ENCODE measurements at regions not wholly inside any gene's neighbourhood (a gene's known extent, or its start where the extent isn't known, plus 50 kb on each side); places are given as distances from the start of the nearest gene placed in this dataset.

DNA sequence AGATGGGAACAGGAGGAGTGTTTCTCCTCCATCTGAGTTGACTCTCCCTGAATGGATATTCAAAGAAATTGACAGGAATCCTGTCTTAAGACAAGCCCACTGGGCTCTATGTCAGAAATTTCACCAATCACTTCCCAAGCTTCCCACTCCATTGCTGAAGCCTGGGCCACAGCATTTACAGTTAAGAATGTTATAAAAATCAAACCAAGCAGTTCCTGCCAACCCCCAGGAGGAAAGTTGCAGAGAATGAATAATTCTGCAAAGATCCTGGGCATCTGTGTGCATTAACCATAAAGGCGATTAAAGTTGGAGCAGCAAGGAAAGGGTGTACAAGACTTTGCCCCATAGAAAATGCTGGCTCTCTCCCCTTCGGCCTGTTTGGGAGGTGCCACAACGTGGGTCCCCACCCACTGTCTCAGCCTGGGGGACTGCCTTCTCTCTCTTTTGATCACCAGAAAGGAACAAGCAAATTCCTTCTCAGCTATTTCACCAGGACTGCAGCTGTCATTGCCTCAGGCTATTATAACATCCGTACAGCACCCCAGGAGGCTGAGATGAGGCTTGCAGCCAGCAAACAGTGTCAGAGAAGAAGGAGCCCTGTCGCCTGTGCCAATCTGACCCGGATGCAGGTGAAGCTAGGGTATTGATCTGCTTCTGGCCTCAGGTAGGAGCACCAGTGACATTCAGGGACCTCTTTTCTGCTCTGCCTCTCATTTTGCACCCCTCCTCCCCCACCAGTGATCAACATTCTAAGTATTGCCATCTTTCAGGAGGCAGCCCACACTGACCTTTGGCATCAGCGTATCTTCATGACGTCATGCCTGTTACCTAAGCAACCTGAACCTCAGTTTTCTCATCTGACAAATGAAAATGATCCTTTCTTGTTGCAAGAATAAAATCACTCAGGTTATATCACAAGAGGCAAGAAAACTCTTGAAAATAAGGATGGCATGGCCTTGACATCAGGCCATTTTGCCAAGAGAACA lies 219.0 kb downstream of the SH3BP4 start:
- DNase-seq = peak; percentile 48

DNA sequence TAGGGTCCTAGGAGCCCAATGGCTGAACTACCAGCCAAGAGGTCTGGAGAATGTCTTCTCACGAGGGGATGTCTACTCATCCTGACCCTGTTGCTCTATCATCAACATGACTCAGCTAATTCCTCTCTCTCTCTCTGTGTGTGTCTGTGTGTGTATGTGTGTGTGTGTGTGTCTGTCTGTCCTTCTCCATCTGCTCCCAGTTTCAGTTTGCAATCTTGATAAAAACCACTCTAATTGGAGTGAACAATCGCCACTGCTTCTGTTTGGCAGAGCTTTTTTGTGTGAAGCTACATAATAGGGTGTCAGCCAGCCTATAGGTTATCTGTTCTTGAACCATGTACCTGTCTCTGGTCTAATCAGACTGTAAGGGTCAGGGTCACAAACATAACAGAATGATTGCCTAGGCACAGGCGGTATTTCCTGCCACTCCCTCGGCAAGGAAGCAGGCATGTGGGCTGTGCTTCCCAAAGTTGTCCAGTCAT lies 219.8 kb downstream of the SH3BP4 start:
- DNase-seq = no peak

- no peak for DNase-seq
Measured at GRCh38 chr2:235180642-235181041, 228.8 kb downstream of the SH3BP4 start.

GRCh38 chr2:235183786-235184185 lies 232.0 kb downstream of the SH3BP4 start:
- no peak for DNase-seq

- DNase-seq = no peak
Measured at GRCh38 chr2:235187806-235188205, 236.0 kb downstream of the SH3BP4 start.

DNA sequence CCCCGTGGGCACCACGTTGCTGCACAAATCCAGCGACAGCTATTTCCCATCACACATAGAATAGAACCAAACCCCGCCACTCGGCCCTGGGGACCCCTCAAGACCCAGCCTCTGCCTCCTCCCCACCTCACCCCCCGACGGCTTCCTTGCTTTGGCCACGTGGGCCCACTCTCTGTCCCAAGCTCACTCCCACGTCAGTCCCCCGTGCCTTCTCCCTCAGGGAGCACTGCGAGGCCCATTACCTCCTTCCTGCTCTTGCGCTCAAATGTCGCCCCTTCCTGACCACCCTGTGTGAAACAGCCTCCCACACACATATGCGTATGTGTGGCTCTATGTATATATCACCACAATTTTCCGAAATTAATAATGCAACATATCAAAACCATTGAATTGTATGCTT lies 239.7 kb downstream of the SH3BP4 start:
- DNase-seq = no peak

DNA sequence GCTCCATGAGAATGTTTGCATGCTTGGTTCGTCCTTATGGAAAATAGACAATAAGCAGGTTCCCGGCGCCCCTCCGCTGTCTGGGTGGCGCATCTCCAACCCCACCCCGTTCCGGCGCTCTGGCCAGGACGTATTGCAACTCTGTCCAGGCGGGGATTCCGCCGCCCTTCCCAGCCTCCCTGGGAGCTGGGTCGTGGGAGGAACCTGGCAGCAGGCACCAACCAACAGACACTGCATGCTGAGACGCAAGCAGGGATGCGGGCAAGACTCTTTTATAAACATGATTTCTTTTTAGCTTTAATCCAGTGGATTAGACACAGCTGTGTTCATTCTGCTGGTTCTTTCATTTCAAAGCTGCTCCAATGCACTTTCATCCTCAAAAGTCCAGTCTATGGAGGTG lies 240.2 kb downstream of the SH3BP4 start:
- DNase-seq = no peak

DNA sequence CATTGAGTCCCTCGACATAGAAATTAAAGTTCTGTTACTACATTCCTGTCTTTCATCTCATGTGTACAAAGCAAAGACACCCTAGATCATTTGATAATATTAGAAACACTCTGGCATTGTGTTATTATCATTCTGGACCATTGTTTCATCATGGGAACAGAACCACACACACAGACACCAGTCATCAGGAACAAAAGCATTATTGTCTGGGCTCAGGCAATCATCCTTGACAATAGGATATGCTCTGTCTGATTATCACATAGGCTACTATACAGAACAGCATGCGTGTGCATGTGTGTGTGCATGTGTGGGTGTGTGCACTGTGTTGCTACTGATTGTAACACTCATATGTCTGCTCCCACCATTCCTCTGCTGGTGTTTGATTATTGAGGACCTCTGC lies 242.5 kb downstream of the SH3BP4 start:
- no peak for DNase-seq

DNA sequence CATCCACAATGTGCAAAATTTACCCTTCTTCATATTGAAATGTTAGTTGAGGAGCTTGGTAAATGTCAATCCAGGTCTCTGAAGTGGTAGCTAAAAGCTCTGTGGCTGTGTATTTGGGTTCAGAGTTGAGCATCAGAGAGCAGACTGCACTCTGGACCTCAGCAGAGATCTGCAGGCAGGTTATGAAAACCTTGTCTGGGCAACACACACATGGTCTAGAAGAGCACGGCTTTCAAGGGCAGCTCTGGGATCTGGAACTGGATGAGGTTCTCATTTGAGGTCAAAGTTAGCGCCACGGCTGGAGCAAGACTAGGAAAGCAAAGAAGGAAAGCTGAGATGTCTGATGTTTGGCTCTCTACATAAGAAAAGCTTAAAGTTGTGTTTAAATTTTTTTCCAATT lies 243.0 kb downstream of the SH3BP4 start:
- no peak for DNase-seq

- no peak for DNase-seq
Measured at GRCh38 chr2:235195921-235196320, 244.1 kb downstream of the SH3BP4 start.

DNA sequence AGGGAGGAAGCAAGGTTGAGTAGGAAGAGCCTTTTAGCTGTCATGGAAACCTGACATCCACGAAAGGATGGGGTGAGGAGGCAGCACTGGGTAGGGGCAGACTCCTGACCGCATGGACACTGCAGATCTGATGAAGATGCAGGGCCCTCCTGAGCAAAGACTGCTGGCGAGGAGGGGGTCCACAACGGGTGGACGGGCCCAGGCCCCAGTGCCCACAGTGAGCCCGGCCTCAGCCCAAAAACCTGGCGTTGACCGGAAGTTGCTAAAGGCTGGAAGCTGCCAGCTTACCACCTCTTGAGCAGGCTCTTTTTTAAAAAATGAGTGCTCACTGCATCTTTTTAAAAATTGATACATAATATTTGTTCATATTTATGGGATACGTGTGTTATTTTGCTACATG lies 247.3 kb downstream of the SH3BP4 start:
- DNase-seq = no peak

GRCh38 chr2:235200216-235200615 lies 248.4 kb downstream of the SH3BP4 start:
- DNase-seq = no peak

GRCh38 chr2:235201756-235202155 lies 249.9 kb downstream of the SH3BP4 start:
- no peak for DNase-seq

DNA sequence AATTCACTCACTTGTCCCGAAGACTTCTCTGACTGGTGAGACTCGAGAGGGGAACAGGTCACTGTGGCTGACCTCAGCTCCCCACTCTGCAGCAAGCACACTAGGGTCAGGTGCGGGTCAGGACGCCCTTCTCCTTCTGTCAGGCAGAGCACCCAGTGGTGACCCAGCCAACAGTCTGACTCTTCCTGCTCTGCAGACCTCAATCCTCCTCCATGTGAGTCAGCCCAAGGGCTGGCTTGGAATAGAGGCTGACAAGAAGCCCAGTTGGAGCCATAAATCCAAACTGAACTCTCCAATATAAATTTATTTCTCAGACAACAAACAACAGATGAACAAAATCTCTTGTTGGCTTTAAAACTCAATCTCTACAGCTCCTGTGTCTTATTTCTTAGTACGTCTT lies 253.1 kb downstream of the SH3BP4 start:
- DNase-seq = no peak

GRCh38 chr2:235206399-235206798 lies 254.6 kb downstream of the SH3BP4 start:
- DNase-seq = no peak

DNA sequence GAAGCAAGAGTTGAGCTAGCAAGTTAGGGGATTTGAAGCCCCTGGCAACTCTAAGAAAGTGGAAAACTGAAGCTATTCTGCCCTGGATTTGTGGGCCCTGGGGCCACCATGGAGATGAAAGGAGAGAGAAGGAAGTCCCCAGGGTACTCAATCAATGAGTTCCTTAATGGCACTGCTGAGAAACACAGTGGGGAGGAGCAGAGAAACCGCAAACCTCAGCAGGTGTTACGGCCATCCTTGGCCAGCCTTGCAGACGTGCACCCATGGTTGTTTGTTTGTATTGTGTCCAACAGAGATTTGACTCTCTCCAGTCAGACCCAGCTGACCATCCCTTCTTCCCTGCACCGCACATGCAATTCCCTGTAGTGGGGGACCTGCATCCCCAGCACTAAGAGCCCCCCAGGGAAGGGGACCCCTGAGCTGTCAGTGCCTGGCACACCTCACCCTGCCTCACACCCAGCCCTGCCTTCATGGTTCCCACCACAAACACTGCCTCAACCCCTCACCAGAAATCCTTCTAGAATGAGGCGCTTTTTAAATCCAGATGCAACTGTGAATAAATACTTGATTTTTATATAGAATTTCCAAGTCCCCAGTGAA lies 255.3 kb downstream of the SH3BP4 start:
- DNase-seq = no peak

GRCh38 chr2:235211056-235211455 lies 259.2 kb downstream of the SH3BP4 start:
- DNase-seq = no peak

GRCh38 chr2:235212501-235213158 lies 260.8 kb downstream of the SH3BP4 start:
- DNase-seq = no peak

- no peak for DNase-seq
Measured at GRCh38 chr2:235215248-235215647, 263.4 kb downstream of the SH3BP4 start.

DNA sequence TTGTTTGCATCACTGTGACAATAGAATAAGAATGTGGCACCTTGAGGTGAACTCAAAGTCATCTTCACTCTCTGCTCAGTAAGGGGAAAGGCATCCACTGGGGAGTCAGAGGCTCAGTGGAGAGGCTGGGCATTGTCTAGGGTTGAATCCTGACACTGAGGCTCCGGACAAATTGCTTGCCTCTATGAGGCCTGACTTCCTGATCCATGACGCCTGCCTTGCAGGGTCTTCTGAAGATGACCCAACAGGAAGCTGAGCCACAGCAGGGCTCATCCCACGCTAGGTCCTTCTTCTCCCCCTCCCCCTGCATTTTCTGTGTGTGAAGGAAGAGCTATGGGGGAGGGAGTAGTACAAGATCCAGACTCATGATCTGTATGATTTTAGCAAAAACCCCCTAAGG lies 265.1 kb downstream of the SH3BP4 start:
- DNase-seq = no peak

DNA sequence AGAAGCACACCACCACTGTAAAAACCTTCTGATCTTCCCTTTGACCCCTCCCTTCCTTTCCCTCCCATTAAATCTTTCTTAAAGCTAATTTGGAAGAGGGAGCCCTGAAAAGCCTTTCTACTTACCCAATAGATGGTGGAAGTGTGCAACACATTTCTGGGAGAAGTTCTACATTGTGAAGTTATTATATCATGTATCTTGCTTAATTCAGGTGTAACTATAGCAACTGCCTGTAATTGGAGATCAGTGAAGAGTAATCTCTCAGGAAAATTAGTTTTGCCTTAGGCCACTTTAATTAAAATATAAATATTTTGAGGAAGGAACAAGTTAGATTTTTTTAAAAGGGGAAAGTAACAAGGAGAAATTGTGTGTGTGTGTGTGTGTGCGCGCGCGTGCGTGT lies 266.0 kb downstream of the SH3BP4 start:
- DNase-seq = no peak

GRCh38 chr2:235218486-235218907 lies 266.7 kb downstream of the SH3BP4 start:
- no peak for DNase-seq

- no peak for DNase-seq
Measured at GRCh38 chr2:235219048-235219447, 267.2 kb downstream of the SH3BP4 start.

DNA sequence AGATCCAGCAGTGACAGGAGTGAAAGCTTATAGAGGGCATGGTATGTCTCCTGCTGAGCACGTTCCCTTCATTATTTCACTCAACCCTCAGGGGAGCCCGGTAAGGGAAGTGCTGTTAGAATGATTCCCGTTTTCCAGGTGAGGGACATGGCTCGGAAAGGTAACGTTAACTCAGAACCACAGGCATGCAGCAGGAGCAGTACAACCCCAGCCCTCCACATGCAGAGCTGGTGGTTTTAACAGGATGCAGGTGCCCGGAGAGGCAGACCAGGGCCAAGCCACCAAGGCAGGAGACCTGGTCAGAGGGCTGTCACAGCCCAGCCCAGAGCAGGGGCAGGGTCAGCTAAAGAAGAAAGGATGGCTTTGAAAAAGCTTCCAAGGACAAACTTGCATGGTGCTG lies 268.5 kb downstream of the SH3BP4 start:
- no peak for DNase-seq

Data from 8988T (cell line).